Skeletal muscle tissue (tissue), 3 donors: ENCODE measurements at regions not wholly inside any gene's neighbourhood (a gene's known extent, or its start where the extent isn't known, plus 50 kb on each side); places are given as distances from the start of the nearest gene placed in this dataset.

Experiments used
- H3K27ac ChIP-seq: one replicate; pipeline ENCODE4 v1.7.0; 2013; ENCODE audit warnings: mild to moderate bottlenecking, low read depth, low read length, inconsistent platforms
- H3K27me3 ChIP-seq, 3 donors: one replicate each; pipeline ENCODE4 v1.7.0; 2013; ENCODE audit warnings: low read length in 3 of 3; ENCODE audit not compliant: control insufficient read depth in 3 of 3, insufficient read depth in 3 of 3
- H3K36me3 ChIP-seq, 3 donors: one replicate each; pipeline ENCODE4 v1.7.0; 2013; ENCODE audit warnings: low read length in 3 of 3; ENCODE audit not compliant: control insufficient read depth in 3 of 3, insufficient read depth in 3 of 3
- H3K4me1 ChIP-seq, 3 donors: one replicate each; pipeline ENCODE4 v1.7.0; 2013; ENCODE audit warnings: low read length in 3 of 3, mild to moderate bottlenecking in 3 of 3; ENCODE audit not compliant: control insufficient read depth in 3 of 3, insufficient read depth in 3 of 3
- H3K4me3 ChIP-seq, 3 donors: one replicate each; pipeline ENCODE4 v1.7.0; 2013; ENCODE audit warnings: low read length in 3 of 3
- H3K9ac ChIP-seq, 3 donors: one replicate each; pipeline ENCODE4 v1.7.0; 2013; ENCODE audit warnings: low read length in 3 of 3, mild to moderate bottlenecking in 3 of 3, moderate library complexity in 2 of 3, low read depth in 1 of 3
- H3K9me3 ChIP-seq, 3 donors: one replicate each; pipeline ENCODE4 v1.7.0; 2013; ENCODE audit warnings: low read length in 3 of 3; ENCODE audit not compliant: control insufficient read depth in 3 of 3
- donor health status: Osteomylitis.

GRCh38 chr5:136430081-136430480 lies 64.7 kb upstream of the TRPC7 start:
- Histone ChIP-seq H3K9me3 (no peaks in the 10 kb centered on the region), H3K36me3 (no peaks in the 10 kb centered on the region), H3K4me1 (no peaks in the 10 kb centered on the region), H3K27me3 (no peaks in the 10 kb centered on the region), H3K27ac (no peak overlapping the region), H3K9ac (no peak overlapping the region), H3K4me3 (no peak overlapping the region)

GRCh38 chr5:136427426-136427825 lies 62.1 kb upstream of the TRPC7 start:
- no peak overlapping the region for H3K4me3 ChIP-seq
- H3K9ac ChIP-seq: no peak overlapping the region
- H3K4me1 ChIP-seq: no peaks in the 10 kb centered on the region
- no peaks in the 10 kb centered on the region for H3K27me3 ChIP-seq
- no peak overlapping the region for H3K27ac ChIP-seq
- no peaks in the 10 kb centered on the region for H3K36me3 ChIP-seq
- no peaks in the 10 kb centered on the region for H3K9me3 ChIP-seq

GRCh38 chr5:136425921-136426320 lies 60.6 kb upstream of the TRPC7 start:
- Histone ChIP-seq H3K36me3 (no peaks in the 10 kb centered on the region), H3K27me3 (no peaks in the 10 kb centered on the region), H3K4me3 (no peak overlapping the region), H3K9ac (no peak overlapping the region), H3K9me3 (no peaks in the 10 kb centered on the region), H3K4me1 (no peaks in the 10 kb centered on the region), H3K27ac (no peak overlapping the region)

GRCh38 chr5:136424835-136425584 lies 59.7 kb upstream of the TRPC7 start:
- Histone ChIP-seq H3K36me3 (no peaks in the 10 kb centered on the region), H3K9ac (no peak overlapping the region), H3K4me1 (no peaks in the 10 kb centered on the region), H3K4me3 (no peak overlapping the region), H3K27ac (no peak overlapping the region), H3K9me3 (no peaks in the 10 kb centered on the region), H3K27me3 (no peaks in the 10 kb centered on the region)

- Histone ChIP-seq H3K4me1 (no peaks in the 10 kb centered on the region), H3K36me3 (no peaks in the 10 kb centered on the region)
Observed at GRCh38 chr5:136423944-136424606, 58.7 kb upstream of the TRPC7 start.

GRCh38 chr5:136420168-136420898 lies 55.0 kb upstream of the TRPC7 start:
- Histone ChIP-seq H3K4me3 (no peak overlapping the region), H3K4me1 (no peaks in the 10 kb centered on the region), H3K9me3 (no peaks in the 10 kb centered on the region), H3K36me3 (no peaks in the 10 kb centered on the region), H3K9ac (no peak overlapping the region), H3K27me3 (no peaks in the 10 kb centered on the region), H3K27ac (no peak overlapping the region)

More at GRCh38 chr5:136423944-136424606, 58.7 kb upstream of the TRPC7 start:
- no peaks in the 10 kb centered on the region for H3K9me3 ChIP-seq
- H3K27me3 ChIP-seq: no peaks in the 10 kb centered on the region
- no peak overlapping the region for H3K27ac ChIP-seq
- no peak overlapping the region for H3K9ac ChIP-seq
- H3K4me3 ChIP-seq: no peak overlapping the region

- Histone ChIP-seq H3K9me3 (no peaks in the 10 kb centered on the region), H3K4me3 (no peak overlapping the region), H3K36me3 (no peaks in the 10 kb centered on the region), H3K9ac (no peak overlapping the region), H3K27me3 (no peaks in the 10 kb centered on the region), H3K27ac (no peak overlapping the region), H3K4me1 (no peaks in the 10 kb centered on the region)
Observed at GRCh38 chr5:136418301-136418700, 53.0 kb upstream of the TRPC7 start.
